PC-3 (cell line): ENCODE measurements at regions not wholly inside any gene's neighbourhood (a gene's known extent, or its start where the extent isn't known, plus 50 kb on each side); places are given as distances from the start of the nearest gene placed in this dataset.

Experiments used
- ATAC-seq: fragments of 200-7000 bp; cut with Tn5 transposase; 2 replicates; pipeline ENCODE4 v1.9.1; 2020; ENCODE audit warnings: mild to moderate bottlenecking, moderate library complexity
- BruUV-seq: library from RNA; stranded (reverse); fragments of 400-500 nt; replicated peaks from 2 replicates; lab custom pipeline; 2021; lab: Mats Ljungman, UMichigan
- CTCF ChIA-PET: fragments of 300-600 bp; sonication (Branson Sonifier 250); formaldehyde crosslinking; loops from one replicate; lab custom pipeline; 2022; ENCODE audit warnings: antibody characterized with exemption; lab: Charles Lee
- POLR2A ChIA-PET: fragments of 300-600 bp; sonication (Branson Sonifier 250); formaldehyde crosslinking; loops from one replicate; lab custom pipeline; 2022; ENCODE audit warnings: antibody characterized with exemption; ENCODE audit not compliant: unreplicated experiment; lab: Charles Lee
- DNase-seq: peaks from one replicate; pipeline ENCODE4 v3.0.0-alpha.2; 2015
- H2AFZ ChIP-seq: fragments of 300-600 bp; sonication (generic); 2 replicates; pipeline ENCODE4 v1.6.0; 2016; ENCODE audit warnings: antibody characterized with exemption, low read length
- H3F3A ChIP-seq: fragments of 300-600 bp; sonication (generic); one replicate; pipeline ENCODE4 v1.6.0; 2017; ENCODE audit warnings: antibody characterized with exemption, low read length, control low read depth, mild to moderate bottlenecking; ENCODE audit not compliant: unreplicated experiment
- H3K27ac ChIP-seq: fragments of 300-600 bp; sonication (generic); 2 replicates; pipeline ENCODE4 v1.5.1; 2016; ENCODE audit warnings: mild to moderate bottlenecking, low read length
- H3K27me3 ChIP-seq: fragments of 300-600 bp; sonication (generic); 2 replicates; pipeline ENCODE4 v1.6.1; 2016; ENCODE audit warnings: low read length, mixed read lengths
- H3K36me3 ChIP-seq: fragments of 300-600 bp; sonication (generic); 2 replicates; pipeline ENCODE4 v1.6.1; 2016; ENCODE audit warnings: low read depth, mixed run types, low read length, mixed read lengths
- H3K4me1 ChIP-seq: fragments of 300-600 bp; sonication (generic); 2 replicates; pipeline ENCODE4 v1.5.1; 2016; ENCODE audit warnings: low read length; ENCODE audit not compliant: insufficient read depth
- H3K4me2 ChIP-seq: fragments of 300-600 bp; sonication (generic); 2 replicates; pipeline ENCODE4 v1.6.0; 2016; ENCODE audit warnings: low read length
- H3K4me3 ChIP-seq: fragments of 300-600 bp; sonication (generic); 2 replicates; pipeline ENCODE4 v1.5.1; 2016; ENCODE audit warnings: mild to moderate bottlenecking, low read length, mixed read lengths
- H3K79me2 ChIP-seq: fragments of 300-600 bp; sonication (generic); 2 replicates; pipeline ENCODE4 v1.6.1; 2017; ENCODE audit warnings: low read length, mixed read lengths
- H3K9ac ChIP-seq: fragments of 300-600 bp; sonication (generic); 2 replicates; pipeline ENCODE4 v1.6.0; 2016; ENCODE audit warnings: mild to moderate bottlenecking, low read length
- H3K9me2 ChIP-seq: fragments of 300-600 bp; sonication (generic); replicated peaks from 2 replicates; pipeline ENCODE4 v1.6.1; 2016; ENCODE audit warnings: mixed run types, low read length, mixed read lengths
- H3K9me3 ChIP-seq: fragments of 300-600 bp; sonication (generic); 2 replicates; pipeline ENCODE4 v1.6.1; 2016; ENCODE audit warnings: low read length, mixed read lengths
- H4K20me1 ChIP-seq: fragments of 300-600 bp; sonication (generic); 2 replicates; pipeline ENCODE4 v1.6.1; 2016; ENCODE audit warnings: low read length, mixed read lengths
- CTCF ChIP-seq: fragments of 300-600 bp; sonication (generic); conservative IDR thresholded peaks from 2 replicates; pipeline ENCODE4 v1.5.1; 2017; ENCODE audit warnings: antibody characterized with exemption, low read depth, mild to moderate bottlenecking, low read length
- EZH2 ChIP-seq: fragments of 300-600 bp; sonication (generic); IDR thresholded peaks from one replicate; pipeline ENCODE4 v1.6.1; 2017; ENCODE audit warnings: antibody characterized with exemption, mild to moderate bottlenecking, low read length; ENCODE audit not compliant: unreplicated experiment
- EZH2phosphoT487 ChIP-seq: fragments of 300-600 bp; sonication (generic); IDR thresholded peaks from 2 replicates; pipeline ENCODE4 v1.6.1; 2018; ENCODE audit warnings: mild to moderate bottlenecking, antibody characterized with exemption, low read length, borderline replicate concordance
- intact Hi-C: fragments of 100-400 bp; cut with micrococcal nuclease; formaldehyde crosslinking; loops from 2 replicates; pipeline ENCODE4 v1.9.0; 2023

- no TSS peak for BruUV-seq
- H3K9me3 ChIP-seq: no peaks in the 10 kb centered on the region
- ChIA-PET CTCF (no interaction called here), POLR2A (no interaction called here)
- ATAC-seq: no peak
- intact Hi-C loops: no loop called here
- TF ChIP-seq EZH2 (no peak), EZH2phosphoT487 (no peak), CTCF (no peak)
- no peaks in the 10 kb centered on the region for H4K20me1 ChIP-seq
- H3K4me3 ChIP-seq: no peak overlapping the region
- H3K27ac ChIP-seq: no peak overlapping the region
- no peaks in the 10 kb centered on the region for H3K36me3 ChIP-seq
- no peak overlapping the region for H3K4me2 ChIP-seq
- no peaks in the 10 kb centered on the region for H3F3A ChIP-seq
- DNase-seq: peak; percentile 8
- H2AFZ ChIP-seq: no peak overlapping the region
- H3K79me2 ChIP-seq: no peaks in the 10 kb centered on the region
- H3K27me3 ChIP-seq: no peaks in the 10 kb centered on the region
- no peaks in the 10 kb centered on the region for H3K4me1 ChIP-seq
- H3K9me2 ChIP-seq: no peaks in the 10 kb centered on the region
- no peak overlapping the region for H3K9ac ChIP-seq
Observed at GRCh38 chr11:23856654-23857053, 640.2 kb upstream of the LUZP2 start.

- CTCF ChIA-PET: no interaction called here
- no peak overlapping the region for H3K27ac ChIP-seq
- no peak overlapping the region for H3K4me3 ChIP-seq
- H3K9me3 ChIP-seq: no peaks in the 10 kb centered on the region
- no peaks in the 10 kb centered on the region for H3K27me3 ChIP-seq
- no peak overlapping the region for H2AFZ ChIP-seq
- H3K79me2 ChIP-seq: no peaks in the 10 kb centered on the region
- no peak overlapping the region for H3K4me2 ChIP-seq
- H3F3A ChIP-seq: no peaks in the 10 kb centered on the region
- BruUV-seq: no TSS peak
- no peaks in the 10 kb centered on the region for H3K9me2 ChIP-seq
- no peaks in the 10 kb centered on the region for H4K20me1 ChIP-seq
- no peak for DNase-seq
- H3K36me3 ChIP-seq: no peaks in the 10 kb centered on the region
- intact Hi-C loops: no loop called here
- POLR2A ChIA-PET: no interaction called here
- no peaks in the 10 kb centered on the region for H3K4me1 ChIP-seq
- ATAC-seq: no peak
- TF ChIP-seq CTCF (no peak), EZH2 (no peak)
- H3K9ac ChIP-seq: no peak overlapping the region
Observed at GRCh38 chr11:23859087-23859486, 637.8 kb upstream of the LUZP2 start.

GRCh38 chr11:23861615-23862014 lies 635.2 kb upstream of the LUZP2 start:
- no peaks in the 10 kb centered on the region for H3K27me3 ChIP-seq
- no peaks in the 10 kb centered on the region for H3K36me3 ChIP-seq
- no peak for TF ChIP-seq EZH2
- TF ChIP-seq CTCF: no peak
- no peak for TF ChIP-seq EZH2phosphoT487
- no peaks in the 10 kb centered on the region for H3K9me3 ChIP-seq
- ChIA-PET CTCF (no interaction called here), POLR2A (no interaction called here)
- ATAC-seq: no peak
- no peaks in the 10 kb centered on the region for H3K9me2 ChIP-seq
- H3K27ac ChIP-seq: no peak overlapping the region
- DNase-seq: no peak
- H4K20me1 ChIP-seq: no peaks in the 10 kb centered on the region
- H3F3A ChIP-seq: no peaks in the 10 kb centered on the region
- H3K9ac ChIP-seq: no peak overlapping the region
- H2AFZ ChIP-seq: no peak overlapping the region
- H3K4me1 ChIP-seq: peaks cover 17% of the 10 kb centered on the region
- intact Hi-C loops: no loop called here
- no peaks in the 10 kb centered on the region for H3K79me2 ChIP-seq
- no peak overlapping the region for H3K4me3 ChIP-seq
- BruUV-seq: no TSS peak
- no peak overlapping the region for H3K4me2 ChIP-seq
